GM12878 (cell line): ENCODE measurements at regions not wholly inside any gene's neighbourhood (a gene's known extent, or its start where the extent isn't known, plus 50 kb on each side); places are given as distances from the start of the nearest gene placed in this dataset.

Experiments used
- BACH1 ChIP-seq: fragments of 450-650 bp; IDR thresholded peaks from 2 replicates; pipeline ENCODE4 v1.6.1; 2017; ENCODE audit warnings: mild to moderate bottlenecking, borderline replicate concordance
- EZH2 ChIP-seq: IDR thresholded peaks from 2 replicates; pipeline ENCODE4 v1.6.1; 2012; ENCODE audit warnings: low read depth, mild to moderate bottlenecking, control low read depth, inconsistent platforms, low read length, borderline replicate concordance; ENCODE audit not compliant: control insufficient read depth
- GABPA ChIP-seq: IDR thresholded peaks from 2 replicates; pipeline ENCODE4 v1.6.1; 2014; ENCODE audit warnings: antibody characterized with exemption, low read depth, mild to moderate bottlenecking, inconsistent platforms
- MEF2A ChIP-seq: IDR thresholded peaks from 2 replicates; pipeline ENCODE4 v1.6.1; 2011; ENCODE audit warnings: low read depth, mild to moderate bottlenecking, low read length, moderate library complexity; ENCODE audit not compliant: insufficient read depth
- NBN ChIP-seq: fragments of 450-650 bp; IDR thresholded peaks from 2 replicates; pipeline ENCODE4 v1.6.1; 2016
- POLR2A ChIP-seq: IDR thresholded peaks from 2 replicates; pipeline ENCODE4 v1.6.1; 2011; ENCODE audit warnings: low read depth, mild to moderate bottlenecking, low read length
- POLR2AphosphoS5 ChIP-seq: IDR thresholded peaks from 2 replicates; pipeline ENCODE4 v1.6.1; 2011; ENCODE audit warnings: mild to moderate bottlenecking, low read length, inconsistent platforms
- SP1 ChIP-seq: IDR thresholded peaks from one replicate; pipeline ENCODE4 v1.6.1; 2011; ENCODE audit warnings: low read depth, low read length
- STAT3 ChIP-seq: IDR thresholded peaks from 2 replicates; pipeline ENCODE4 v1.6.1; 2011; ENCODE audit warnings: low read depth, low read length, improper control_type of control experiment
- TAF1 ChIP-seq: IDR thresholded peaks from 2 replicates; pipeline ENCODE4 v1.6.1; 2011; ENCODE audit warnings: mild to moderate bottlenecking, low read depth, low read length, borderline replicate concordance
- TCF7 ChIP-seq: IDR thresholded peaks from 2 replicates; pipeline ENCODE4 v1.6.1; 2014; ENCODE audit warnings: antibody characterized with exemption, borderline replicate concordance
- TF ChIP-seq, protein P1 (sequence below): IDR thresholded peaks from 2 replicates; pipeline ENCODE4 v1.6.1; 2011; ENCODE audit warnings: borderline replicate concordance, low read depth, mild to moderate bottlenecking, moderate library complexity, mixed read lengths, low read length; ENCODE audit not compliant: insufficient read depth; ENCODE audit errors: extremely low read length
- TF ChIP-seq, protein P2 (sequence below), 3 experiments: IDR thresholded peaks in 2 of 3; conservative IDR thresholded peaks in 1 of 3; 2 replicates each; pipeline ENCODE4 v1.5.1; 2011; ENCODE audit warnings: low read depth in 3 of 3, low read length in 3 of 3, mild to moderate bottlenecking in 3 of 3, control low read depth in 2 of 3, moderate library complexity in 2 of 3, inconsistent platforms in 1 of 3, mixed read lengths in 1 of 3; ENCODE audit not compliant: control insufficient read depth in 2 of 3, insufficient read depth in 1 of 3; ENCODE audit errors: extremely low read depth in 1 of 3
- TF ChIP-seq, protein P3 (sequence below): fragments of 450-650 bp; IDR thresholded peaks from 2 replicates; pipeline ENCODE4 v1.6.1; 2017; ENCODE audit warnings: mild to moderate bottlenecking

DNA sequence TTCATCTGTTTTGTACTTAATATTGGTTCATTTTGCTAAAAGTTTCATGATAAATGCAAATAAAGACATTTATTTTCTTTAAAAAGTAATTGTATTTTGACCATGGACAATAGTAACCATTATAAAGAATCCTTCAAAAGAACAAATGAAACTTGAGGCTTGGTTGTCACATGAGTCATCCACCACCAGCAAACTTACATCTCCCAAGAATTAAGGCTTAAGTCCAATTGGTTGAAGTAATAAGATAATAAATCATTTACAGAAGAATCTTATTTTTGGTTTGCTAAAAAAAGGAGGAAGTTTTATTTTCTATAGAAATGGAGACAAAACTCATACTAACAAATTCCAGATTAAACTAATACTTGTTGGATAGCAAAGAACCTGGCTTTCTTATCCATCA is 84.8 kb upstream of the KITLG start:
- TF ChIP-seq TCF7 = no peak
- TF ChIP-seq POLR2A = no peak
- no peak for TF ChIP-seq GABPA
- TF ChIP-seq, protein P1, sequence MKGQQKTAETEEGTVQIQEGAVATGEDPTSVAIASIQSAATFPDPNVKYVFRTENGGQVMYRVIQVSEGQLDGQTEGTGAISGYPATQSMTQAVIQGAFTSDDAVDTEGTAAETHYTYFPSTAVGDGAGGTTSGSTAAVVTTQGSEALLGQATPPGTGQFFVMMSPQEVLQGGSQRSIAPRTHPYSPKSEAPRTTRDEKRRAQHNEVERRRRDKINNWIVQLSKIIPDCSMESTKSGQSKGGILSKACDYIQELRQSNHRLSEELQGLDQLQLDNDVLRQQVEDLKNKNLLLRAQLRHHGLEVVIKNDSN = no peak
- TF ChIP-seq MEF2A = no peak
- TF ChIP-seq, protein P2, sequence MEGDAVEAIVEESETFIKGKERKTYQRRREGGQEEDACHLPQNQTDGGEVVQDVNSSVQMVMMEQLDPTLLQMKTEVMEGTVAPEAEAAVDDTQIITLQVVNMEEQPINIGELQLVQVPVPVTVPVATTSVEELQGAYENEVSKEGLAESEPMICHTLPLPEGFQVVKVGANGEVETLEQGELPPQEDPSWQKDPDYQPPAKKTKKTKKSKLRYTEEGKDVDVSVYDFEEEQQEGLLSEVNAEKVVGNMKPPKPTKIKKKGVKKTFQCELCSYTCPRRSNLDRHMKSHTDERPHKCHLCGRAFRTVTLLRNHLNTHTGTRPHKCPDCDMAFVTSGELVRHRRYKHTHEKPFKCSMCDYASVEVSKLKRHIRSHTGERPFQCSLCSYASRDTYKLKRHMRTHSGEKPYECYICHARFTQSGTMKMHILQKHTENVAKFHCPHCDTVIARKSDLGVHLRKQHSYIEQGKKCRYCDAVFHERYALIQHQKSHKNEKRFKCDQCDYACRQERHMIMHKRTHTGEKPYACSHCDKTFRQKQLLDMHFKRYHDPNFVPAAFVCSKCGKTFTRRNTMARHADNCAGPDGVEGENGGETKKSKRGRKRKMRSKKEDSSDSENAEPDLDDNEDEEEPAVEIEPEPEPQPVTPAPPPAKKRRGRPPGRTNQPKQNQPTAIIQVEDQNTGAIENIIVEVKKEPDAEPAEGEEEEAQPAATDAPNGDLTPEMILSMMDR (IDR thresholded peaks at IDR 0.05 in 2 of 3, conservative IDR thresholded peaks at IDR 0.05 in 1 of 3; ENCODE audit: control insufficient read depth in 2 of 3, extremely low read depth in 1 of 3, insufficient read depth in 1 of 3, low read depth in 3 of 3, low read length in 3 of 3) = no peak
- no peak for TF ChIP-seq NBN
- no peak for TF ChIP-seq TAF1
- TF ChIP-seq SP1 = no peak
- TF ChIP-seq BACH1 = no peak
- no peak for TF ChIP-seq POLR2AphosphoS5
- TF ChIP-seq, protein P3, sequence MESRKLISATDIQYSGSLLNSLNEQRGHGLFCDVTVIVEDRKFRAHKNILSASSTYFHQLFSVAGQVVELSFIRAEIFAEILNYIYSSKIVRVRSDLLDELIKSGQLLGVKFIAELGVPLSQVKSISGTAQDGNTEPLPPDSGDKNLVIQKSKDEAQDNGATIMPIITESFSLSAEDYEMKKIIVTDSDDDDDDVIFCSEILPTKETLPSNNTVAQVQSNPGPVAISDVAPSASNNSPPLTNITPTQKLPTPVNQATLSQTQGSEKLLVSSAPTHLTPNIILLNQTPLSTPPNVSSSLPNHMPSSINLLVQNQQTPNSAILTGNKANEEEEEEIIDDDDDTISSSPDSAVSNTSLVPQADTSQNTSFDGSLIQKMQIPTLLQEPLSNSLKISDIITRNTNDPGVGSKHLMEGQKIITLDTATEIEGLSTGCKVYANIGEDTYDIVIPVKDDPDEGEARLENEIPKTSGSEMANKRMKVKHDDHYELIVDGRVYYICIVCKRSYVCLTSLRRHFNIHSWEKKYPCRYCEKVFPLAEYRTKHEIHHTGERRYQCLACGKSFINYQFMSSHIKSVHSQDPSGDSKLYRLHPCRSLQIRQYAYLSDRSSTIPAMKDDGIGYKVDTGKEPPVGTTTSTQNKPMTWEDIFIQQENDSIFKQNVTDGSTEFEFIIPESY = no peak
- TF ChIP-seq EZH2 = no peak
- no peak for TF ChIP-seq STAT3
